PC-3 (cell line): ENCODE measurements at regions not wholly inside any gene's neighbourhood (a gene's known extent, or its start where the extent isn't known, plus 50 kb on each side); places are given as distances from the start of the nearest gene placed in this dataset.

ENCODE experiments used
- ATAC-seq: fragments of 200-7000 bp; cut with Tn5 transposase; 2 replicates; pipeline ENCODE4 v1.9.1; 2020; ENCODE audit warnings: mild to moderate bottlenecking, moderate library complexity
- BruUV-seq: library from RNA; stranded (reverse); fragments of 400-500 nt; replicated peaks from 2 replicates; lab custom pipeline; 2021; lab: Mats Ljungman, UMichigan
- CTCF ChIA-PET: fragments of 300-600 bp; sonication (Branson Sonifier 250); formaldehyde crosslinking; loops from one replicate; lab custom pipeline; 2022; ENCODE audit warnings: antibody characterized with exemption; lab: Charles Lee
- POLR2A ChIA-PET: fragments of 300-600 bp; sonication (Branson Sonifier 250); formaldehyde crosslinking; loops from one replicate; lab custom pipeline; 2022; ENCODE audit warnings: antibody characterized with exemption; ENCODE audit not compliant: unreplicated experiment; lab: Charles Lee
- DNase-seq: peaks from one replicate; pipeline ENCODE4 v3.0.0-alpha.2; 2015
- H2AFZ ChIP-seq: fragments of 300-600 bp; sonication (generic); 2 replicates; pipeline ENCODE4 v1.6.0; 2016; ENCODE audit warnings: antibody characterized with exemption, low read length
- H3F3A ChIP-seq: fragments of 300-600 bp; sonication (generic); one replicate; pipeline ENCODE4 v1.6.0; 2017; ENCODE audit warnings: antibody characterized with exemption, low read length, control low read depth, mild to moderate bottlenecking; ENCODE audit not compliant: unreplicated experiment
- H3K27ac ChIP-seq: fragments of 300-600 bp; sonication (generic); 2 replicates; pipeline ENCODE4 v1.5.1; 2016; ENCODE audit warnings: mild to moderate bottlenecking, low read length
- H3K27me3 ChIP-seq: fragments of 300-600 bp; sonication (generic); 2 replicates; pipeline ENCODE4 v1.6.1; 2016; ENCODE audit warnings: low read length, mixed read lengths
- H3K36me3 ChIP-seq: fragments of 300-600 bp; sonication (generic); 2 replicates; pipeline ENCODE4 v1.6.1; 2016; ENCODE audit warnings: low read depth, mixed run types, low read length, mixed read lengths
- H3K4me1 ChIP-seq: fragments of 300-600 bp; sonication (generic); 2 replicates; pipeline ENCODE4 v1.5.1; 2016; ENCODE audit warnings: low read length; ENCODE audit not compliant: insufficient read depth
- H3K4me2 ChIP-seq: fragments of 300-600 bp; sonication (generic); 2 replicates; pipeline ENCODE4 v1.6.0; 2016; ENCODE audit warnings: low read length
- H3K4me3 ChIP-seq: fragments of 300-600 bp; sonication (generic); 2 replicates; pipeline ENCODE4 v1.5.1; 2016; ENCODE audit warnings: mild to moderate bottlenecking, low read length, mixed read lengths
- H3K79me2 ChIP-seq: fragments of 300-600 bp; sonication (generic); 2 replicates; pipeline ENCODE4 v1.6.1; 2017; ENCODE audit warnings: low read length, mixed read lengths
- H3K9ac ChIP-seq: fragments of 300-600 bp; sonication (generic); 2 replicates; pipeline ENCODE4 v1.6.0; 2016; ENCODE audit warnings: mild to moderate bottlenecking, low read length
- H3K9me2 ChIP-seq: fragments of 300-600 bp; sonication (generic); replicated peaks from 2 replicates; pipeline ENCODE4 v1.6.1; 2016; ENCODE audit warnings: mixed run types, low read length, mixed read lengths
- H3K9me3 ChIP-seq: fragments of 300-600 bp; sonication (generic); 2 replicates; pipeline ENCODE4 v1.6.1; 2016; ENCODE audit warnings: low read length, mixed read lengths
- H4K20me1 ChIP-seq: fragments of 300-600 bp; sonication (generic); 2 replicates; pipeline ENCODE4 v1.6.1; 2016; ENCODE audit warnings: low read length, mixed read lengths
- CTCF ChIP-seq: fragments of 300-600 bp; sonication (generic); conservative IDR thresholded peaks from 2 replicates; pipeline ENCODE4 v1.5.1; 2017; ENCODE audit warnings: antibody characterized with exemption, low read depth, mild to moderate bottlenecking, low read length
- EZH2 ChIP-seq: fragments of 300-600 bp; sonication (generic); IDR thresholded peaks from one replicate; pipeline ENCODE4 v1.6.1; 2017; ENCODE audit warnings: antibody characterized with exemption, mild to moderate bottlenecking, low read length; ENCODE audit not compliant: unreplicated experiment
- EZH2phosphoT487 ChIP-seq: fragments of 300-600 bp; sonication (generic); IDR thresholded peaks from 2 replicates; pipeline ENCODE4 v1.6.1; 2018; ENCODE audit warnings: mild to moderate bottlenecking, antibody characterized with exemption, low read length, borderline replicate concordance
- intact Hi-C: fragments of 100-400 bp; cut with micrococcal nuclease; formaldehyde crosslinking; loops from 2 replicates; pipeline ENCODE4 v1.9.0; 2023

- no peaks in the 10 kb centered on the region for H3K27me3 ChIP-seq
- BruUV-seq: no TSS peak
- intact Hi-C loops: no loop called here
Observed at GRCh38 chr2:40564184-40564583, 112.3 kb upstream of the SLC8A1 start.

GRCh38 chr2:40579247-40579646 lies 127.4 kb upstream of the SLC8A1 start:
- Histone ChIP-seq H3K4me1 (peaks cover 4% of the 10 kb centered on the region; the same call in 1 of the 2 replicates), H3K27me3 (no peaks in the 10 kb centered on the region), H3K4me2 (no peak overlapping the region), H2AFZ (no peak overlapping the region), H3K9me2 (no peaks in the 10 kb centered on the region), H4K20me1 (no peaks in the 10 kb centered on the region), H3K36me3 (no peaks in the 10 kb centered on the region), H3K9me3 (no peaks in the 10 kb centered on the region), H3F3A (no peaks in the 10 kb centered on the region), H3K4me3 (no peak overlapping the region), H3K9ac (no peak overlapping the region), H3K79me2 (no peaks in the 10 kb centered on the region), H3K27ac (no peak overlapping the region)
- DNase-seq (no peak), ATAC-seq (no peak)
- TF ChIP-seq CTCF (no peak), EZH2 (no peak), EZH2phosphoT487 (no peak)
- intact Hi-C loops: no loop called here
- BruUV-seq: no TSS peak
- CTCF ChIA-PET: no interaction called here
- POLR2A ChIA-PET: no interaction called here

More at GRCh38 chr2:40564184-40564583, 112.3 kb upstream of the SLC8A1 start:
- no peaks in the 10 kb centered on the region for H3K36me3 ChIP-seq
- ATAC-seq: no peak
- H3K9ac ChIP-seq: no peak overlapping the region
- no peaks in the 10 kb centered on the region for H4K20me1 ChIP-seq
- TF ChIP-seq EZH2phosphoT487: no peak
- TF ChIP-seq CTCF: no peak
- TF ChIP-seq EZH2: no peak
- no peak overlapping the region for H3K27ac ChIP-seq
- no peaks in the 10 kb centered on the region for H3K79me2 ChIP-seq
- POLR2A ChIA-PET: no interaction called here
- 0 out of 2 replicates have a peak, but pooled peaks cover 3% of the 10 kb centered on the region for H3K9me2 ChIP-seq
- no peaks in the 10 kb centered on the region for H3K9me3 ChIP-seq
- H2AFZ ChIP-seq: no peak overlapping the region
- H3K4me1 ChIP-seq: peaks cover 5% of the 10 kb centered on the region
- CTCF ChIA-PET: no interaction called here
- no peak overlapping the region for H3K4me2 ChIP-seq
- no peaks in the 10 kb centered on the region for H3F3A ChIP-seq
- DNase-seq: peak; percentile 7
- H3K4me3 ChIP-seq: no peak overlapping the region

GRCh38 chr2:40584432-40584831 lies 132.5 kb upstream of the SLC8A1 start:
- no peak overlapping the region for H3K9ac ChIP-seq
- no peaks in the 10 kb centered on the region for H3K36me3 ChIP-seq
- peaks cover 6% of the 10 kb centered on the region; the same call in 1 of the 2 replicates for H3K4me1 ChIP-seq
- no peaks in the 10 kb centered on the region for H4K20me1 ChIP-seq
- H3K27me3 ChIP-seq: no peaks in the 10 kb centered on the region
- H3K9me3 ChIP-seq: no peaks in the 10 kb centered on the region
- BruUV-seq: no TSS peak
- no peaks in the 10 kb centered on the region for H3F3A ChIP-seq
- H2AFZ ChIP-seq: no peak overlapping the region
- CTCF ChIA-PET: no interaction called here
- no peak overlapping the region for H3K4me3 ChIP-seq
- TF ChIP-seq EZH2 (no peak), CTCF (no peak), EZH2phosphoT487 (no peak)
- intact Hi-C loops: loop anchor here (10.0 kb wide), 1 partner anchor 160 kb away; no protein-coding TSS in a partner anchor
- H3K79me2 ChIP-seq: no peaks in the 10 kb centered on the region
- peak overlapping the region; percentile 42 for H3K27ac ChIP-seq
- no peak overlapping the region for H3K4me2 ChIP-seq
- DNase-seq: peak; percentile 66
- no peaks in the 10 kb centered on the region for H3K9me2 ChIP-seq
- POLR2A ChIA-PET: no interaction called here
- ATAC-seq: peak; percentile 98
